Ovary (tissue), 3 donors: ENCODE measurements at regions not wholly inside any gene's neighbourhood (a gene's known extent, or its start where the extent isn't known, plus 50 kb on each side); places are given as distances from the start of the nearest gene placed in this dataset.

ENCODE experiments used
- CTCF ChIP-seq, 3 donors: fragments of 450-650 bp in 2 of 3; fragments of 200-600 bp in 1 of 3; IDR thresholded peaks; one replicate each; pipeline versions ENCODE4 v1.5.1 to v1.8.0; 2016 to 2022; ENCODE audit warnings: antibody characterized with exemption in 3 of 3, mild to moderate bottlenecking in 1 of 3
- EP300 ChIP-seq: sonication (generic); formaldehyde crosslinking; IDR thresholded peaks from one replicate; pipeline ENCODE4 v1.6.1; 2017; ENCODE audit warnings: antibody characterized with exemption
- POLR2A ChIP-seq: fragments of 450-650 bp; IDR thresholded peaks from one replicate; pipeline ENCODE4 v1.6.1; 2017; ENCODE audit warnings: antibody characterized with exemption, mild to moderate bottlenecking, moderate library complexity
- donor health status: DM: no; HTN: no; CAD: no.

GRCh38 chr12:18946106-18946505, 183.4 kb upstream of the PLEKHA5 start:
- no peak for TF ChIP-seq CTCF (IDR thresholded peaks at IDR 0.05)
- no peak for TF ChIP-seq POLR2A
- TF ChIP-seq EP300 = no peak
